SIG-M5 (cell line): ENCODE measurements at regions not wholly inside any gene's neighbourhood (a gene's known extent, or its start where the extent isn't known, plus 50 kb on each side); places are given as distances from the start of the nearest gene placed in this dataset.

ENCODE experiments used
- DNase-seq: peaks from one replicate; lab custom pipeline; 2025; lab: John Stamatoyannopoulos, UW

GRCh38 chr1:60987904-60988303 lies 94.5 kb upstream of the NFIA start:
- DNase-seq: no peak

DNA sequence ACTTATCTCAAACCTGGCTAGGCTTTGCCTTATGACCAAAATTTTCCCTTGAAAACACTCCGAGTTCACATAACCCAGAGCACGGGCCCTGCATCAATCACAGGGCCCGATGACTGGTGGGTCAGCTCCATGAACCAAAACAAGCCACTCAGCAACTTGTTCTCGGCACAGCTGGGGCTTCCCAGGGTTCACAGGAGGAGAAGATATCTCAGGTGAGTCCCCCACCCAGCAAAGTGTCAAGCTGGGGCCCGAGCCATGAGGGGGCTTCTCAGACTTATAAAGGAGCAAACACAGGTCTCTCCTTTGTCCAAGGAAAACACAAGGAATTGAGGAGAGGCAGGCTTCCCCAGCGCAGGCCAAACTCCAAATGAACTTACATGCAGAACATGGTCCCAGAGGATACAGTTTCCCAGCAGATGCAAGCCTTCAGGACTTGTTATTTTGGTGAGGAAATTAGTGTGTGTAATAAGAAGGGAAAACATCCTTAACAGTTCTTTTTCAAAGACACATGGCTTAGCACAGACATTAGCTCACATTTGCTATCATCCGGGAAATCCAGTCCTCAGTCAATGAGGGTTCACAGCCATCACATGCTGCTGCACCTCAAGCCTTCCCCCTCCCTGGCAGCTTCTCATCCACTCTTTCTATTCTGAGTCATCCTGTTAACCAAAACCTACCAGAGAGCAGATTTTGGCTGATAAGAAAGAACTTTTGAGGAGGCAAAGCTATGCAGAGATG lies 98.1 kb upstream of the NFIA start:
- no peak for DNase-seq

GRCh38 chr1:60983701-60984061 lies 98.7 kb upstream of the NFIA start:
- DNase-seq: no peak

DNA sequence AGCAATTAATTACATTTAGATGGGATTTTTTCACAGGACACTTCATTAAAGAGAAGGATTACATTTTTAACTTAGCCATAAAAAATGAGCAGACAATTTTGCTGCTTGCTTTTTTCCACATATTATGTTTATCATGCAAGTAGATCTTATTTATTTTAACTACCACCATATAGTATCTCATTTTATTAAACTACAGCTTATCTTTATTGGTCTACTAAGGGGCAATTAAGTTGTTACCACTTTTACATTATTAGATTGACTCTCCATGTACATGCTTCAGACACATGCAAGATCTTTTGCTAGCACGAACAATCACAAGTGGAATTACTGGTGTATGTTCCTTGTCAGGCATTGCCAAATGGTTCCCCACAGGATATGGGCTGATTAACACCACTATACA lies 99.8 kb upstream of the NFIA start:
- no peak for DNase-seq

DNA sequence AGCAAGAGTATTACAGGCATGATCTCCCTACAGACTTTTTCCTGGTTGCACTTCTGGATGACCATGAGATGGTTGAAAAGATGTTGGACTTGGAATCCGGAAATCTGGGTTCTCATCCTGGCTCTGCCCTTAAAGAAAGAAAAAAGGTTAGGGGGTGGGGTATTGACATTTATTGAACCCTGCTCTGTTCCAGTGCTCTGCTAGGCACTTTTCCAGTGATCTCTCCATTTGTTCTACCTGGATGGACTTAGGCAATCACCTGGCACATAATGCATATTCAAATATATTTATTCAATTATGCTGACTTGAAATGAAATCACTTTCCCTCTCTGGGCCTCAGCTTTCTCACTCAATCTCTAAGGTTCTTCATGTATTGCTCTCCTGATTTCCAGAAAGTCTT lies 101.0 kb upstream of the NFIA start:
- no peak for DNase-seq

DNA sequence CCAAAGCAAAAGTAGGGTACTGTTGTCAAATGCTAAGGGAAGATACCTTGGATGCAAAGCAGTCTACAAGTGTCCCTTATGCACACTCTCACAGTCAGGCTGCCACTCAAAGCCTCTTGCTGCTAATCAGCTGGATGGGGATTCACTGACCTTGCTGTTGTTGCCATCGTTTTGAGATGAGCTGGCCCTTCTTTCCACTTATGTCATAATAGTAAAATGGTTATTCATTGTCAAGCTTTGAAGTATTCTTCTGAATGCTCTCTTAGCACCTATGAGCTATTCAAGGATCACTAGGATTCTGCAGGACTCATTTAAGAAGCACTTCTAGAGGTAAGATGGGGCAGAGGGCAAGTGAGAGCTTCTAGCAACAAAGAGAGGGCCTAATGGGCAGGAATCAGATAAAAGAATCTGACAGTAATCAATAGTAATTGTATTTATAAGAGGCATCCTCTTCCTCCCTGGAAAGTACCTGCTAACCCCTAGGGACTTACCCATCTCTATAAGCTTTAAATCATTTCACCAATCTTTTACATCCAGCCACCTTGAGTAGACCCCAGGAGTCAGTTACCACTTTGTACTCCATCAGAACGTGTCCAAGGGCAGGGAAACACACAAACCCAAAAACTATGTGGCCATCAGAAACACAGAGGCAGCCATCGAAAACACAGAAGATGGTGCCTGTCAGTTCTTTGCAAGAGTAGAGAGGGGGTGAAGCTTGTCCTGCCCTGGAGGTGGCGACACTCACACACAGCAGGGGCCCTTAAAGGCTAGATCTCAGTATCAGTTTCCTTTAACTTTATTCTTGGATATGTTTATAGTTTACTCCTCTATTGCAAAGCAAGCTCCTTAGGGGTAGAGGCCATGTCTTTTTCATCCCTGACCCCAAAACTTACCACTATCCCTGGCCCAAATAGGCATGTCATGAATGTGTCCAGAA lies 103.7 kb upstream of the NFIA start:
- DNase-seq: no peak

DNA sequence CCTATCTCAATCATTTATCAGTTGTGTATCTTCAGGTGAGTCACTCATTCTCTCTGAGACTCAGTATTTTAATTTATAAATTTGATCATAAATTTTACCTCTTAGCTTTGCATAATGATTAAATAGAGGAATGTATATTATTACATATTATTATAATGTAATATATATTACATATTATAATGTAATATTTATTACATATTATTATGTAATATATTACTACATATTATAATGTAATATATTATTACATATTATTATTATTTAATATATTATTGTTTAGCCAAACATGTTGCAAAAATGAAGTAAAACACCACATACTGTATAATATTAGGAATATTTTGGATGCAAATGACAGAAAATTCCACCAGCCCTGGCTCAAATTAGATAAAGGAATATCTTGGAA lies 104.7 kb upstream of the NFIA start:
- DNase-seq: no peak

- no peak for DNase-seq
Observed at GRCh38 chr1:60974524-60975372, 107.6 kb upstream of the NFIA start.

DNA sequence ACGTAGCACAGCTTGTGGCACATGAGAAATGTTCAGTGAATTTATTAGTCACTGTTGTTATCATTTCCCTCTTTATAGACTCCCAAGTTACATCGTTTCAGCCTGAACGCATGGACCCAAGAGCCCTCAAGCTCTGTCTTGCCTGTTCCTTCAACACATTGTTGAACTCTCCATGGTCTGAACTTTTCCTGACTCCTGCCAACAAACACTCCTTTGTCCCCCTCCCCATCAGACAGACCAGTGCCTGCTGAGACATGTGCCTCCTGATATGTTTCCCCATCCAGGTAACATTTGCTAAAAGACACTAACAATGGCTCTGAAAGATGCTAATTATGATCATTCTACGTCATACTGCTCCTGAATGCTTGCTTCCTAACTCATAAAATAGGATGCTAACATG lies 108.7 kb upstream of the NFIA start:
- no peak for DNase-seq

DNA sequence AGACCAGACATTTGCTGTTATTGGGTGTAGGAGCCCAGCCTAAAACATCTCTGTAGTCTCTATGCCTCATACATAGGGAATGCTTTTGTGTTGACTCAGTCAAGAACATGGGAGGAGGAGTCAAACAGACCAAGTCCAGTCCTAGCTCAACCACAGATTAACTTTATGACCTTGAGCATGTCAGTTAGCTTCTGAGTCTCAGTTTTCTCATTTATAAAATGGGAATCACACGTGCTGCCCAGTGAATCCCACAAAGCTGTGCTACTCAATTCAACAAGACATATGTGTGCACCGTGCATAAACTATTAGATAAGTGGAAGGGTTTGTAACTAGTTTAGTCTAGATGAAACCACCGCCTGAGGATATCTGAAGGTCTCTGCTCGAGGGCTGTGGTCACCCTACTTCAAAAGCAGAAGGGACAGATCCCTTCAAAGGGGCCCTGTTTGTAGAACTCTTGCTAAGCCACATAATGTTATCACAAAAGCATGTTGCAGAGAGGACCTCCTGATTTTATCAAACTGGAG lies 109.5 kb upstream of the NFIA start:
- no peak for DNase-seq

- no peak for DNase-seq
Observed at GRCh38 chr1:60971330-60971729, 111.0 kb upstream of the NFIA start.

- DNase-seq: no peak
Observed at GRCh38 chr1:60969971-60970509, 112.3 kb upstream of the NFIA start.

DNA sequence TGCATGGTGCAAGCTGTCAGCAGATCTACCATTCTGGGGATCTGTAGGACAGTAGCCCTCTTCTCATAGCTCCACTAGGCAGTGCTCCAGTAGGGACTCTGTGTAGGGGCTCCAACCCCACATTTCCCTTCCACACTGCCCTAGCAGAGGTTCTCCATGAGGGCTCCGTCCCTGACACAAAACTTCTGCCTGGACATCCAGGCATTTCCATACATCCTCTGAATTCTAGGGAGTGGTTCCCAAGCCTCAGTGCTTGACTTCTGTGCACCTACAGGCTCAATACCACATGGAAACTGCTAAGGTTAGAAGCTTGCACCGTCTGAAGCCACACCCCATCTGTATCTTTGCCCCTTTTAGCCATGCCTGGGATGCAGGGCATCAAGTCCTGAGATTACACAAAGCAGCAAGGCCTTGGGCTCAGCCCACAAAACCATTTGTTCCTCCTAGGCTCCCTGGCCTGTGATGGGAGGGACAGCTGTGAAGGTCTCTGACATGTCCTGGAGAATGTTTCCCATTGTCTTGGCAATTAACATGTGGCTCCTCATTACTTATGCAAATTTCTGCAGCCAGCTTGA lies 117.0 kb upstream of the NFIA start:
- no peak for DNase-seq

DNA sequence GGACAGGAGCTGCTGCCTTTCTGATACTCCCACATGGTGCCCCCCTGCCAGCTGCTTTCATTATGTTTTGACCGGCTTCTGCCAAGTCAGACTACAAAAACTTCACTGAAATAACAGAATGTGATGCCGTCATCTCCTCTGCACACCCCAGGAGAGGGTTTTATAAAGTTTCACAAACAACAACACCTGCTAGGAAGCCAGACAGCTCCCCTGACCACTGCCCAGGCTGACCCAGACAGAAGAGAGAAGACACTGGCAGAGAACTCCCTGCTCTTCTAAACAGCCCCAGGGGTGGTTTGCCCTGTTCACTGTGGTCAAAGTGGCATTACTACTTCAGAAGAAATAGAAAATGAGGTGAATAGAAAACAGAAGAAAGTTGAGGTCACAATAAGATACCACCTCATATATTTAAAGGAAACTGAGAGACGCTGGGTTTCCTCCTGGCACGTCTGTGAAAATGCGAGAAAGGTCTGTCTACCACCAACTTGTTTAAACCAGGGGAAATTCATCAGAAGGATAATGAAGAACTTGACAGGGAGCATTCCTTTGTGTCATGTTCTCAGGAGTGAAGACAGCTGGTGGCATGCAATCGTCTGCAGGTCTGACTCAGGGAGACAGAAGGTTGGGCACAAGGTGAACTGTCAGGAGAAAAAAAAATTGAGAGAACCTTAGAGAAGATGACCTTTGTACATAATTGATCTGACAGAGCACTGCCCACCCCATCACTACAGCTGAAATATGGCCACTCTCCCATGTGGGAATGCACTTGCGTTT lies 119.0 kb upstream of the NFIA start:
- no peak for DNase-seq

DNA sequence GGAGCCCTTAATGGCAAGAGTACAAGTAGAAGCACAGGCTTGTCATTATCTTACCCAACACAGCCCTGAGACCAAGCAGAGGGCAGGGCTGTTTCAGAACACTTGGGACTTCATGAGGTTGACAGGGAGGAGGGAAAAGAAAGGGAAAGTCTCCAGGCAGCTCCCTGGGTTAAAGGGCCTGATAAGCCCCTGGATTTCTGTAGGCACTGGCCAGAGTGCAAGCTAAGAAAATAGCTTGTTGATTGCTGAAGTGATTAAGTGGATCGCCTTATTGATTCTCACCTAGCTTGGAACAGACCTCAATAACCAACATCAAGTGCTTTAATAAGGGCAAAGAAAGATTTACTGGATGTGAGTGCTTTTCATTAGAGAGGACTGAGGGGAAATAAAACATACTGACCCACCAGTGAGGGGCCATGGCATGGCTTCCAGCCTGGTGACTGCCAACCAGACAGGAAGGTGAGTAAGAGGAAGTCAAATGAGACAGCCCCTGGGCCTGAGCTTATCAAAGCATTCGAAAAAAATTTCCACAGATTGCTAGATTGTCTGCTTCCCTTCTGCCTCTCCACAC lies 121.4 kb upstream of the NFIA start:
- no peak for DNase-seq

DNA sequence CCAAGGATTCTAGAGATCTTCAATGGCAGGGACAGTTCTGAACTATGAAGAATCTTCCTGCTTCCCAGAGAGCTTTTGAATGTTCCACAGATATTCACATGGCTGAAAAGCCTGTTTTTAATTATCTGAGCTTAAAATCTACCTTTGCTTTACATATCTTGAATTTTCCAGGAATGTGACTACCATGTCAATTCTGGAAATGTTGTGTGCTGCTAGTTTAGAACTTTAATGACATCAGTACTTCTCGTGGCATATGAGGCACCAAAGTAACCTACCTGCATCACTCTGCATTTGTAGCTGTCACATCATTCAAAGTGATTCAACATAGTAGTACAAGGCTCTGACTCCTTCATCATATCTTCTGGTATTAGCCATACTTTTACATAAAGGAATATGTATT lies 122.7 kb upstream of the NFIA start:
- DNase-seq: no peak

- no peak for DNase-seq
Observed at GRCh38 chr1:60958001-60958400, 124.4 kb upstream of the NFIA start.

GRCh38 chr1:60956520-60956919 lies 125.8 kb upstream of the NFIA start:
- no peak for DNase-seq

DNA sequence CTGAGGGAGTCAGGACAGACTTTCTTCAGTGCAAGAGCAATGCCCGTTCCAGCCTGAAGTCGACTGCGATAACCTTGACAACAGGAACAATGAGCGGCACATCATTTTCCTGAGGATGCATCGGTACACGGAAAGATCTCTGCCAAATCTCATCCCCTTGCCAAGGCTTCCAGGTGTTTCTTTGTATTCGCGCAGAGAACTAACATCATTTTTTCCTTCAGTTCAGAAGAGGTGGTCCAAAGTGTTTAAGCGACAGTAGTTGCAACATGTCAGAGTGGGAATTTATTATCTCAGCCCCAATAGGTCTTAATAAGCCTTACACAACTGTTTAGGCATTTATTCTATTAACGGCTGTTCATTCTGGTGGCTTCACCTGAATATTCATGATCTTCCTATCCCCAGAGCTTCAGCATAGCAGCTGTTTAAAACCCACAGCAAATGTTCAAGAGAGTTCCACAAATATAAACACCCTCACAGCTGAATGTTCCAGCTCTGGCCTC lies 129.7 kb upstream of the NFIA start:
- DNase-seq: no peak
